Prostate gland (tissue), 2 donors: ENCODE measurements at regions not wholly inside any gene's neighbourhood (a gene's known extent, or its start where the extent isn't known, plus 50 kb on each side); places are given as distances from the start of the nearest gene placed in this dataset.

Experiments used
- CTCF ChIP-seq, 4 experiments: fragments of 200-600 bp in 2 of 4; fragments of 450-650 bp in 2 of 4; sonication (generic) in 2 of 4; IDR thresholded peaks; 1 replicate in 3 of 4; 2 replicates in 1 of 4; pipeline ENCODE4 v1.5.1; 2016 to 2019; ENCODE audit warnings: antibody characterized with exemption in 4 of 4, mild to moderate bottlenecking in 2 of 4, moderate library complexity in 2 of 4
- POLR2A ChIP-seq: fragments of 450-650 bp; IDR thresholded peaks from one replicate; pipeline ENCODE4 v1.6.1; 2016; ENCODE audit warnings: antibody characterized with exemption, mild to moderate bottlenecking

GRCh38 chr16:87062569-87063442 lies 254.4 kb downstream of the C16orf95 start:
- TF ChIP-seq CTCF (IDR thresholded peaks at IDR 0.05) = peak; percentile 36 to 87 (median 60)
- TF ChIP-seq POLR2A = no peak
